ENCODE measurements at regions not wholly inside any gene's neighbourhood (a gene's known extent, or its start where the extent isn't known, plus 50 kb on each side); places are given as distances from the start of the nearest gene placed in this dataset.
"Not testable (repeated sequence)": the region's sequence is repeated elsewhere in the genome, so short reads cannot be mapped to it uniquely, and the experiment has no call there.

DNA sequence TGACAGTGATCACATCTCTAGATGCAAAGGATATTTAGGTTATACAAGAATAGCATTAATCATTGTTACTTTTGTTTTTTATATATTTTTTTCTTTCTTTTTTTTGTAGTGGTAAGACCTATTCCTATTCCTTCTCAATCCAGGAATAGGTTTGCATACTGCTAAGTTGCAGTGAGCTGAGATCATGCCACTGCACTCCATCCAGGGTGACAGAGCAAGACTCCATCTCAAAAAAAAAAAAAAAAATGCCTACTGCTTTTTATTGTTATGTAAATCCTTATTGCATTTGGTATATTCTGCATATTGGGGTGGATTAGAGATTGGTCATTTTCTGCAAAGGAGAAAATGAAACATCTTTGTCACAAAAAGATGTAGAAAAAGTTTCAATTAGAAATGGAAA is 138.2 kb upstream of the FOLH1 start:
- TF ChIP-seq, protein P1, sequence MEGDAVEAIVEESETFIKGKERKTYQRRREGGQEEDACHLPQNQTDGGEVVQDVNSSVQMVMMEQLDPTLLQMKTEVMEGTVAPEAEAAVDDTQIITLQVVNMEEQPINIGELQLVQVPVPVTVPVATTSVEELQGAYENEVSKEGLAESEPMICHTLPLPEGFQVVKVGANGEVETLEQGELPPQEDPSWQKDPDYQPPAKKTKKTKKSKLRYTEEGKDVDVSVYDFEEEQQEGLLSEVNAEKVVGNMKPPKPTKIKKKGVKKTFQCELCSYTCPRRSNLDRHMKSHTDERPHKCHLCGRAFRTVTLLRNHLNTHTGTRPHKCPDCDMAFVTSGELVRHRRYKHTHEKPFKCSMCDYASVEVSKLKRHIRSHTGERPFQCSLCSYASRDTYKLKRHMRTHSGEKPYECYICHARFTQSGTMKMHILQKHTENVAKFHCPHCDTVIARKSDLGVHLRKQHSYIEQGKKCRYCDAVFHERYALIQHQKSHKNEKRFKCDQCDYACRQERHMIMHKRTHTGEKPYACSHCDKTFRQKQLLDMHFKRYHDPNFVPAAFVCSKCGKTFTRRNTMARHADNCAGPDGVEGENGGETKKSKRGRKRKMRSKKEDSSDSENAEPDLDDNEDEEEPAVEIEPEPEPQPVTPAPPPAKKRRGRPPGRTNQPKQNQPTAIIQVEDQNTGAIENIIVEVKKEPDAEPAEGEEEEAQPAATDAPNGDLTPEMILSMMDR (conservative IDR thresholded peaks at IDR 0.05), result not testable (repeated sequence)
- not testable (repeated sequence) for TF ChIP-seq ZFX (IDR thresholded peaks at IDR 0.05)
